Skeletal muscle tissue (tissue), 3 donors: ENCODE measurements at regions not wholly inside any gene's neighbourhood (a gene's known extent, or its start where the extent isn't known, plus 50 kb on each side); places are given as distances from the start of the nearest gene placed in this dataset.

Experiments
- H3K27ac ChIP-seq: one replicate; pipeline ENCODE4 v1.7.0; 2013; ENCODE audit warnings: mild to moderate bottlenecking, low read depth, low read length, inconsistent platforms
- H3K27me3 ChIP-seq, 3 donors: one replicate each; pipeline ENCODE4 v1.7.0; 2013; ENCODE audit warnings: low read length in 3 of 3; ENCODE audit not compliant: control insufficient read depth in 3 of 3, insufficient read depth in 3 of 3
- H3K36me3 ChIP-seq, 3 donors: one replicate each; pipeline ENCODE4 v1.7.0; 2013; ENCODE audit warnings: low read length in 3 of 3; ENCODE audit not compliant: control insufficient read depth in 3 of 3, insufficient read depth in 3 of 3
- H3K4me1 ChIP-seq, 3 donors: one replicate each; pipeline ENCODE4 v1.7.0; 2013; ENCODE audit warnings: low read length in 3 of 3, mild to moderate bottlenecking in 3 of 3; ENCODE audit not compliant: control insufficient read depth in 3 of 3, insufficient read depth in 3 of 3
- H3K4me3 ChIP-seq, 3 donors: one replicate each; pipeline ENCODE4 v1.7.0; 2013; ENCODE audit warnings: low read length in 3 of 3
- H3K9ac ChIP-seq, 3 donors: one replicate each; pipeline ENCODE4 v1.7.0; 2013; ENCODE audit warnings: low read length in 3 of 3, mild to moderate bottlenecking in 3 of 3, moderate library complexity in 2 of 3, low read depth in 1 of 3
- H3K9me3 ChIP-seq, 3 donors: one replicate each; pipeline ENCODE4 v1.7.0; 2013; ENCODE audit warnings: low read length in 3 of 3; ENCODE audit not compliant: control insufficient read depth in 3 of 3
- donor health status: Osteomylitis.

GRCh38 chr12:98388126-98388525 is 127.3 kb upstream of the TMPO start:
- no peak overlapping the region for H3K4me3 ChIP-seq
- H3K27ac ChIP-seq = no peak overlapping the region
- no peaks in the 10 kb centered on the region for H3K36me3 ChIP-seq
- no peaks in the 10 kb centered on the region for H3K27me3 ChIP-seq
- H3K9ac ChIP-seq = no peak overlapping the region
- H3K9me3 ChIP-seq = peaks cover 0 to 3% (median 0%) of the 10 kb centered on the region in 3 donors
- no peaks in the 10 kb centered on the region for H3K4me1 ChIP-seq

- H3K4me3 ChIP-seq = no peak overlapping the region
- no peaks in the 10 kb centered on the region for H3K9me3 ChIP-seq
- no peaks in the 10 kb centered on the region for H3K36me3 ChIP-seq
- no peak overlapping the region for H3K27ac ChIP-seq
- H3K9ac ChIP-seq = no peak overlapping the region
- no peaks in the 10 kb centered on the region for H3K4me1 ChIP-seq
- H3K27me3 ChIP-seq = no peaks in the 10 kb centered on the region
These were observed 125.8 kb upstream of the TMPO start for GRCh38 chr12:98389593-98389992.

GRCh38 chr12:98397323-98398105 is 117.9 kb upstream of the TMPO start:
- no peak overlapping the region for H3K27ac ChIP-seq
- H3K4me3 ChIP-seq = peak overlapping the region; percentile 69 to 88 (median 74)
- peaks cover 0 to 4% (median 0%) of the 10 kb centered on the region in 3 donors for H3K4me1 ChIP-seq

DNA sequence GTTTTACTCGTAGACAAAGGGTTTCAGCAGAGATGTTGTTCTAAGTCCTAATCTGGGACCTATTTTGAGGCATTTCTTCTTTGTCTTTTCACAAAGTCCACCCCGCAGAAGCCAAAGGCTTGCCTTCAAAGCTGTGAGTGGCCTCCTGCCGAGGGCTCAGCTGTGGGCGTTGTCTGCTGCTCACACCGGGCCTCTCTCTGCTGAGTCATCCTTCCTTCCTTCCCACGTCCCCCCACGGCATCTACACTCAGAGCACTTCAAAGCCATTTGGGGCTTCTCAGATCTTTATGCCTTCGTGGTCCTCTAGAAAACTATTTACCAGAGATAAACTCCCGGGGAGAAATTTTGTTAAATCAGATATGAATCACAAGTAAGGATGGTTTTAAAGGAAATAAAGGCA is 115.9 kb upstream of the TMPO start:
- Histone ChIP-seq H3K4me1 (peaks cover 0 to 4% (median 0%) of the 10 kb centered on the region in 3 donors), H3K9ac (no peak overlapping the region), H3K4me3 (no peak overlapping the region), H3K27me3 (no peaks in the 10 kb centered on the region), H3K27ac (no peak overlapping the region), H3K36me3 (no peaks in the 10 kb centered on the region), H3K9me3 (no peaks in the 10 kb centered on the region)

More at GRCh38 chr12:98397323-98398105, 117.9 kb upstream of the TMPO start:
- H3K9me3 ChIP-seq = no peaks in the 10 kb centered on the region
- H3K36me3 ChIP-seq = no peaks in the 10 kb centered on the region
- peak overlapping the region; percentile 51 to 75 (median 51) for H3K9ac ChIP-seq
- no peaks in the 10 kb centered on the region for H3K27me3 ChIP-seq

DNA sequence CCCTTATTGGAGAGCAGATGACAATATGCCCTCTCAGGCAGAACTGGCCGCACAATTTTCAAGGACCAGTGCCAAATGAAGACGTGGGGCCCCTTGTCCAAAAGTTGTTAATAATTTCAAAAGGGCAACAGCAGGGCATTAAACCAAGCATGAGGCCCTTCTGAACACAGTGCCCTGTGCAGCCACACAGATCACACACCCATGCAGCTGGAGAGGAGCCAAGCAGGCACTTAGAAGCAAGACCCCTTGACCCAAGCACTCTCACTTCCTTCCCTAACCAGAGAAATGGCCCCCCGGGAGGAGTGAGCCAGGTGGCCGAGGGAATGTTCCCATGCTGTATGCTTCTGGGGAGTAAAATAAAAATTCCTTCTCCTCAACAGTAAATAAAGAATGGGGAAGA is 114.0 kb upstream of the TMPO start:
- Histone ChIP-seq H3K27me3 (no peaks in the 10 kb centered on the region), H3K27ac (no peak overlapping the region), H3K4me1 (peaks cover 0 to 10% (median 0%) of the 10 kb centered on the region in 3 donors), H3K36me3 (no peaks in the 10 kb centered on the region), H3K4me3 (no peak overlapping the region), H3K9me3 (no peaks in the 10 kb centered on the region), H3K9ac (no peak overlapping the region)

GRCh38 chr12:98402091-98402490 is 113.3 kb upstream of the TMPO start:
- H3K4me1 ChIP-seq = peaks cover 0 to 9% (median 0%) of the 10 kb centered on the region in 3 donors
- H3K27me3 ChIP-seq = no peaks in the 10 kb centered on the region
- H3K27ac ChIP-seq = no peak overlapping the region
- H3K36me3 ChIP-seq = no peaks in the 10 kb centered on the region
- H3K9me3 ChIP-seq = no peaks in the 10 kb centered on the region
- no peak overlapping the region for H3K4me3 ChIP-seq
- no peak overlapping the region for H3K9ac ChIP-seq

GRCh38 chr12:98402671-98403070 is 112.7 kb upstream of the TMPO start:
- Histone ChIP-seq H3K27ac (no peak overlapping the region), H3K9ac (no peak overlapping the region), H3K27me3 (no peaks in the 10 kb centered on the region), H3K36me3 (no peaks in the 10 kb centered on the region), H3K4me3 (no peak overlapping the region), H3K4me1 (peaks cover 0 to 5% (median 0%) of the 10 kb centered on the region in 3 donors), H3K9me3 (peaks cover 0 to 3% (median 0%) of the 10 kb centered on the region in 3 donors)

DNA sequence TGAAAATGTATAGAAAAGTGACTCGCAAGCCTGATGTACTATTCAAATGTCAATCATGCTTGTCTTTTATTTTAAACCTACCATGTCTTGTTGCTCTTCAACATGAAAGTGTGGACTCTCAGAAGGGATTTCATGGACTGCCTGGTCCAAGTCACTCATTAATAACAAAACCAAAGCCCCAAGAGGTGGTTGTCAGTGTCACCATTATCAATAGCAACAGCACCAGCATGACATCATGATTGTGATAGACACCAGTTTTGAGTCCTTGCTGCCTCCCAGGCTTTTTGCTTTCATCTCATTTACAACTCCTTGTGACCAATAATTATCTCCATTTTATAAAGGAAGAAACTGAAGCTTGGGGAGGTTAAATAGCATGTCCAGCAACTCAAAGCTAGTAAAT is 112.0 kb upstream of the TMPO start:
- H3K4me1 ChIP-seq = peaks cover 0 to 5% (median 0%) of the 10 kb centered on the region in 3 donors
- no peaks in the 10 kb centered on the region for H3K27me3 ChIP-seq
- no peak overlapping the region for H3K9ac ChIP-seq
- H3K27ac ChIP-seq = no peak overlapping the region
- no peaks in the 10 kb centered on the region for H3K36me3 ChIP-seq
- peaks cover 0 to 3% (median 0%) of the 10 kb centered on the region in 3 donors for H3K9me3 ChIP-seq
- H3K4me3 ChIP-seq = no peak overlapping the region

GRCh38 chr12:98403936-98404335 is 111.5 kb upstream of the TMPO start:
- Histone ChIP-seq H3K27ac (no peak overlapping the region), H3K9ac (no peak overlapping the region), H3K9me3 (peaks cover 0 to 3% (median 0%) of the 10 kb centered on the region in 3 donors), H3K36me3 (no peaks in the 10 kb centered on the region), H3K27me3 (no peaks in the 10 kb centered on the region), H3K4me1 (peaks cover 0 to 5% (median 0%) of the 10 kb centered on the region in 3 donors), H3K4me3 (no peak overlapping the region)

DNA sequence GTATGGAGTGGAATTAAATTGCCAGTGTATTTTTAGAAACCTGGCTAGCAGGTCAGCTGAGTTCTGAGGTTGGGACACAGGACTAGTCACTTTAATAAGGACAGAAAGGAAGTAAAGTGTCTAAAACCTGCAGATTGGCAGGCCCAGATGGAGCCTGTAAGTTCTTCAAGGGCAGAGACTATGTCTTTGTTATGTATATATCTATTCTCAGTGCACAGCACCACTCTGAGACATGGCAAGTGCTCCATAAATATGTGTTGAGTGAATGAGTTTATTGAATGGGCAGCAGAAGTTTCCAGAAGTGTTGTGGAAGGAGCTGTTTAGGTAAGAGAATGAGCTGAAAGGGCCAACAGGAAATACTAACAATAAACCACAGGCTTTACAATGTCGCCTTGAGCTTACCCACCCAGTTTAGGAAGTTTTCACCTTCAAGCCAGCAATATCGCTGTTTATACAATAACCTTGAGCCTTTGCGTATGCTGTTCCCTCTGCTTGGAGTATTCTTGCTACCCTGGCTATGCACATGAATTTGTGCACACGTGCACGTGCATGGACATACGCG is 109.5 kb upstream of the TMPO start:
- Histone ChIP-seq H3K4me1 (peaks cover 0 to 5% (median 0%) of the 10 kb centered on the region in 3 donors), H3K4me3 (no peak overlapping the region)

More for the DNA sequence above, 109.5 kb upstream of the TMPO start:
- Histone ChIP-seq H3K36me3 (no peaks in the 10 kb centered on the region), H3K27ac (no peak overlapping the region), H3K9ac (no peak overlapping the region), H3K27me3 (no peaks in the 10 kb centered on the region), H3K9me3 (peaks cover 0 to 3% (median 0%) of the 10 kb centered on the region in 3 donors)
